CD4-positive, alpha-beta T cell (primary cell): ENCODE measurements at regions not wholly inside any gene's neighbourhood (a gene's known extent, or its start where the extent isn't known, plus 50 kb on each side); places are given as distances from the start of the nearest gene placed in this dataset.

Experiments
- ATAC-seq: fragments of 200-7000 bp; cut with Tn5 transposase; one replicate; pipeline ENCODE4 v1.10.0; 2022; ENCODE audit warnings: mild to moderate bottlenecking; ENCODE audit not compliant: poor library complexity
- CTCF ChIA-PET: fragments of 350-600 bp; sonication (Branson Sonifier 250); formaldehyde crosslinking; loops from one replicate; lab custom pipeline; 2021; ENCODE audit warnings: antibody characterized with exemption, inconsistent platforms; lab: Charles Lee
- POLR2A ChIA-PET: fragments of 350-600 bp; sonication (Branson Sonifier 250); formaldehyde crosslinking; loops from one replicate; lab custom pipeline; 2021; ENCODE audit warnings: antibody characterized with exemption, inconsistent platforms; lab: Charles Lee
- DNase-seq, 14 experiments: peaks; one replicate each; pipeline ENCODE4 v3.0.0-alpha.2; 2013 to 2020; ENCODE audit warnings: mixed read lengths in 2 of 14
- H3K27ac ChIP-seq, 2 donors: one replicate each; pipeline versions ENCODE4 v1.5.1 to v1.7.0; 2013; ENCODE audit warnings: low read length in 2 of 2, low read depth in 1 of 2, mild to moderate bottlenecking in 1 of 2
- H3K27me3 ChIP-seq, 2 experiments: 1 replicate in 1 of 2; 2 replicates in 1 of 2; pipeline versions ENCODE4 v1.6.1 to v1.7.0; 2013; ENCODE audit warnings: low read length in 2 of 2, control low read depth in 1 of 2, mild to moderate bottlenecking in 1 of 2, moderate library complexity in 1 of 2; ENCODE audit not compliant: insufficient read depth in 2 of 2, control insufficient read depth in 1 of 2
- H3K36me3 ChIP-seq: one replicate; pipeline ENCODE4 v1.6.1; 2013; ENCODE audit warnings: low read length, control low read depth; ENCODE audit not compliant: insufficient read depth
- H3K4me1 ChIP-seq: one replicate; pipeline ENCODE4 v1.6.1; 2013; ENCODE audit warnings: low read length, control low read depth; ENCODE audit not compliant: insufficient read depth
- H3K4me3 ChIP-seq: one replicate; pipeline ENCODE4 v1.5.1; 2013; ENCODE audit warnings: mild to moderate bottlenecking, low read length, moderate library complexity
- H3K9me3 ChIP-seq, 2 experiments: 1 replicate in 1 of 2; 2 replicates in 1 of 2; pipeline versions ENCODE4 v1.6.1 to v1.7.0; 2013; ENCODE audit warnings: low read length in 2 of 2, mild to moderate bottlenecking in 2 of 2, control low read depth in 1 of 2, moderate library complexity in 1 of 2; ENCODE audit not compliant: control insufficient read depth in 1 of 2, insufficient read depth in 1 of 2
- H3K27ac Mint-ChIP-seq: one replicate; pipeline ENCODE4 v1.8.0; 2020; ENCODE audit warnings: mixed read lengths
- H3K27me3 Mint-ChIP-seq: one replicate; pipeline ENCODE4 v1.8.0; 2021; ENCODE audit warnings: mixed read lengths
- H3K36me3 Mint-ChIP-seq: one replicate; pipeline ENCODE4 v1.8.0; 2021; ENCODE audit warnings: low read depth, mixed read lengths
- H3K4me1 Mint-ChIP-seq: one replicate; pipeline ENCODE4 v1.8.0; 2021; ENCODE audit warnings: low read depth, mixed read lengths
- H3K4me3 Mint-ChIP-seq: one replicate; pipeline ENCODE4 v1.8.0; 2020; ENCODE audit warnings: mild to moderate bottlenecking, mixed read lengths
- H3K9me3 Mint-ChIP-seq: one replicate; pipeline ENCODE4 v1.8.0; 2020; ENCODE audit warnings: mixed read lengths
- CTCF ChIP-seq: fragments of 200-600 bp; IDR thresholded peaks from one replicate; pipeline ENCODE4 v1.8.0; 2022; ENCODE audit warnings: antibody characterized with exemption, mild to moderate bottlenecking
- intact Hi-C, 2 experiments: fragments of 100-400 bp; cut with DNase I in 1 of 2; cut with micrococcal nuclease in 1 of 2; formaldehyde crosslinking; loops; one replicate each; pipeline versions ENCODE4 v1.15.1 to v1.9.0; 2023 to 2025; cut with DNase I, micrococcal nuclease

- Mint-ChIP-seq H3K27ac (no peak overlapping the region), H3K36me3 (no peaks in the 10 kb centered on the region), H3K27me3 (no peaks in the 10 kb centered on the region), H3K4me3 (no peak overlapping the region), H3K9me3 (peaks cover 6% of the 10 kb centered on the region), H3K4me1 (no peaks in the 10 kb centered on the region)
- Histone ChIP-seq H3K27me3 (no peaks in the 10 kb centered on the region), H3K36me3 (no peaks in the 10 kb centered on the region), H3K4me3 (no peak overlapping the region), H3K27ac (no peak overlapping the region), H3K4me1 (no peaks in the 10 kb centered on the region), H3K9me3 (peaks cover 0 to 5% of the 10 kb centered on the region in 2 experiments)
- ChIA-PET POLR2A (no interaction called here), CTCF (no interaction called here)
- no peak for TF ChIP-seq CTCF
- ATAC-seq = no peak
- intact Hi-C loops = no loop called here
- no peak for DNase-seq
Observed at GRCh38 chr20:7196481-7196880, 429.0 kb downstream of the BMP2 start.

GRCh38 chr20:7199861-7200260 is 432.4 kb downstream of the BMP2 start:
- Histone ChIP-seq H3K36me3 (no peaks in the 10 kb centered on the region), H3K4me3 (no peak overlapping the region), H3K9me3 (peaks cover 0 to 7% of the 10 kb centered on the region in 2 experiments), H3K4me1 (no peaks in the 10 kb centered on the region), H3K27ac (no peak overlapping the region), H3K27me3 (no peaks in the 10 kb centered on the region)
- Mint-ChIP-seq H3K27ac (no peak overlapping the region), H3K9me3 (peaks cover 9% of the 10 kb centered on the region), H3K27me3 (no peaks in the 10 kb centered on the region), H3K36me3 (no peaks in the 10 kb centered on the region), H3K4me3 (no peak overlapping the region), H3K4me1 (no peaks in the 10 kb centered on the region)
- intact Hi-C loops = no loop called here
- DNase-seq (no peak), ATAC-seq (no peak)
- ChIA-PET POLR2A (no interaction called here), CTCF (no interaction called here)
- TF ChIP-seq CTCF = no peak

GRCh38 chr20:7207186-7207798 is 439.8 kb downstream of the BMP2 start:
- Histone ChIP-seq H3K27ac (no peak overlapping the region), H3K4me3 (no peak overlapping the region), H3K36me3 (no peaks in the 10 kb centered on the region), H3K4me1 (no peaks in the 10 kb centered on the region), H3K9me3 (peaks cover 0 to 5% of the 10 kb centered on the region in 2 experiments), H3K27me3 (no peaks in the 10 kb centered on the region)
- Mint-ChIP-seq H3K27me3 (no peaks in the 10 kb centered on the region), H3K4me3 (no peak overlapping the region), H3K27ac (no peak overlapping the region), H3K36me3 (no peaks in the 10 kb centered on the region), H3K9me3 (peaks cover 9% of the 10 kb centered on the region), H3K4me1 (no peaks in the 10 kb centered on the region)
- CTCF ChIA-PET = no interaction called here
- no peak for ATAC-seq
- no peak for TF ChIP-seq CTCF
- POLR2A ChIA-PET = no interaction called here
- no peak for DNase-seq
- intact Hi-C loops = no loop called here
